Activated CD4-positive, alpha-beta T cell treated with anti-CD3 and anti-CD28 coated beads, Interleukin-2, Interleukin-4, amounts not matched to agents 100 ng/mL and 50 ng/mL, durations not matched to agents 16 hours and 8 hours (primary cell): ENCODE measurements at regions not wholly inside any gene's neighbourhood (a gene's known extent, or its start where the extent isn't known, plus 50 kb on each side); places are given as distances from the start of the nearest gene placed in this dataset.
"Not testable (repeated sequence)": the region's sequence is repeated elsewhere in the genome, so short reads cannot be mapped to it uniquely, and the experiment has no call there.

Source experiments
- DNase-seq: peaks from one replicate; pipeline ENCODE4 v3.0.0-alpha.2; 2020; ENCODE audit warnings: low spot score

DNA sequence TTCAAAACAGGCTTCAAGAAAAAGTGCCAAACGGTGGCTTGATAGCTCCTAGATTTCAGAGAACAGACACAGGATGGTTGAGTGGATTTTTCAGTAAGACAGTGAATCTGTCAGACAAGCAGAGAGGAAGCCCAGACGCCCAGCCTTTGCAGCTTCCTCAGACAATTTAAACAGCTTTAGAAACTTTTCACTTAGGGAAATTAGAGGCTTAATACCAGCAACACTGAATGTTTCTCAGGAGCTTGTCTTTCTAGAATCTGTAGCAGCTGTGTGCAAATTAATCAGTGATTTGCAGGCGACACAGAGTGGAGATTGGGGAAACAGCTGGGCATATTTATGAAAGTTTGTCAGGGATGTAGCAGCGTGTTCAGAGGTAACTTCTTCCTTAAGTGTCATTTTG lies 362.1 kb downstream of the GALC start:
- no peak for DNase-seq

GRCh38 chr14:87629788-87630187 lies 363.2 kb downstream of the GALC start:
- DNase-seq, result no peak

GRCh38 chr14:87628780-87629179 lies 364.2 kb downstream of the GALC start:
- no peak for DNase-seq

- no peak for DNase-seq
These were observed 364.9 kb downstream of the GALC start for GRCh38 chr14:87628129-87628528.

DNA sequence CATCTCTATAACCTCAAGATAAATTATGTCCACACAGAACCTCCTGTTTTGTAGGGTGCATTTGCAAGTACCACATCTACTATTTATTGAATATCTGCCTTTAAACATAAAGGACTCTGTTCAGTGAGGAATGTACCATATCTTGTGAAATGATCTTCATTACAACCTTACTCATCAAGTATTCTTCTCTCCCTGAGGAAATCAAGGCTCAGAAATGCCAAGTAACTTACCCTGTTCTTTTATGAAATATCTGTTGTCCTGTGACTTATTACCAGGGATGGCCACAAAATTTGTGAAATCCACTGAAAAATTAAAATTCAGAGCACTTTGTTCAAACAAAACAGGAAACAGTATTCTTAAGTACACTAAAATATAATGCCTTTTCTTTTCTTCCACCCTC lies 366.7 kb downstream of the GALC start:
- no peak for DNase-seq

DNA sequence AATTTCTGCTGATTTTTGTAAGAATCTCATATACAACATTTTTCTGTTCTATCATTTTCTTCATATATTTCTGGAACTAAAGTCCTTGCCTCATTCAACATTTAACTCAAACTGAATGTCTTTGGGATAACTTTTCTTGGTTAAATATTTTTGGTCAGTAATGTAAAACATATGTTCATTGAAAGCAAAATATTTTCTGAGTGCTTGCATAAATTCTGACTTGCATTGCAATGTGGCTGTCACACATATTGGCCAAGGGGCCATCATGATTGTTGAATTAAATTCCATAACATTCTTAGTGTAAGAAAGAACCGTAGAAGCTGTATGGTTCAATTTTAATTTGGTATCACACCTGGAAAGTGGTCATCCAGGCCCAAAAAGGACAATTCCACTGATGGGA lies 369.4 kb downstream of the GALC start:
- no peak for DNase-seq

- DNase-seq, result no peak
These were observed 375.9 kb downstream of the GALC start for GRCh38 chr14:87617079-87617478.

- DNase-seq, result peak; percentile 63
These were observed 376.9 kb downstream of the GALC start for GRCh38 chr14:87615822-87616679.

DNA sequence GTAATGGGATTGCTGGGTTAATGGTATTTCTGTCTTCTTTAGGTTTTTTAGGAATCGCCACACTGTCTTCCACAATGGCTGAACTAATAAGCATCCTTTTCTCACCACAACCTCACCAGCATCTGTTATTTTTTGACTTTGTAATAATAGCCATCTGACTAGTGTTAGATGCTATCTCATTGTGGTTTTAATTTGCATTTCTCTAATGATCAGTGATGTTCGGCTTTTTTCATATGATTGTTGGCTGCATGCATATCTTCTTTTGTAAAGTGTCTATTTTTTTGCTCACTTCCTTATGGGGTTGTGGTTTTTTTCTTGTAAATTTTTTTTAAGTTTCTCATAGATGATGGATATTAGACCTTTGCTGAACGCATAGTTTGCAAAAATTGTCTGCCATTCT lies 377.9 kb downstream of the GALC start:
- no peak for DNase-seq

DNA sequence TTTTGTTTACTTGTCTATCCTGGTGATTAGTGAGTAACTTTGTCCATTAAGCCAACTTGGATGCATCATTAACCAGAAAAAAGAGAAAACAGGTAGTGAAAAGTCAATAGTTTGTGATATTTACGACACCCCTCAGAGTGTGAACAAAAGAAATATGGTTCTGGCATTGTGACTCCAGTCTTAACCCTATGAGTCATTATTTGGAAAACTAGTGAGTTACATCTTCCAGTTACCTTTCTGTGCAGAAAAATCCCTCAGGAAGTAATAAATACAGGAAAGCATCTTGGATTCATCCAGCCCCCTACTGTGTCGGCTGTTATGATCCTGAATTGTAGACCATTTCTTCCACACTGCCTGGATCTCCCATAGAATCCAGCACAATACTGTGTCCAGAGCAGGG lies 379.1 kb downstream of the GALC start:
- DNase-seq, result no peak

DNA sequence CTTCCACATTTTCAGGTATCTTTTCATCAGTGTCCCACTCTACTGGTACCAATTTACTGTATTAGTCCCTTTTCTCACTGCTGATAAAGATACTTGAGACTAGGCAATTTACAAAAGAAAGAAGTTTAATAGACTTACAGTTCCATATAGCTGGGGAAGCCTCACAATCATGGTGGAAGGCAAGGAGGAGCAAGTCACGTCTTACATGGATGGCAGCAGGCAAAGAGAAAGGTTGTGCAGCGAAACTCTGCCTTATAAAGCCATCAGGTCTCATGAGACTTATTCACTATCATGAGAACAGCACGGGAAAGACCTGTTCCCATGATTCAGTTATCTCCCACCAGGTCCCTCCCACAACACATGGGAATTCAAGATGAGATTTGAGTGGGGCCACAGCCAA lies 385.9 kb downstream of the GALC start:
- DNase-seq, result not testable (repeated sequence)

DNA sequence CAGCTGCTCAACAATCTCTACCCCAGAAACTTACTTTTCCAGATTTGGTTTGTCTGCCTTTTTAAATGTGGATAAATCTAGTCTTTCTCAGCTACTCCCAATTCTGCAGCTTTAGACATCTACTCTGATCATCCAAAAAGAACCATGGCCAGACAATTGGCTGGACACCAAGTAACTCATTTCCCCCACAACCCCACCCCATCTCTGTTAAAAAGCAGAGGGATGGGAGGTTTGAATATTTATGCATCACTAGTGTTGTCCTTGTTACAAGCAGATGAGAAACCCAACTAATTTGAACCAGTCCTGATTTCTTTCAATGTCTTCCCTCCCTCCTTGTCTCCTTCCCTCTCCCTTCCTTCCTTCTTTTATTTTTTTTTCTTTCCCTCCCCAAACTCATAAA lies 391.9 kb downstream of the GALC start:
- no peak for DNase-seq

- no peak for DNase-seq
These were observed 392.7 kb downstream of the GALC start for GRCh38 chr14:87600240-87600639.

GRCh38 chr14:87581298-87581697 lies 411.7 kb downstream of the GALC start:
- no peak for DNase-seq

DNA sequence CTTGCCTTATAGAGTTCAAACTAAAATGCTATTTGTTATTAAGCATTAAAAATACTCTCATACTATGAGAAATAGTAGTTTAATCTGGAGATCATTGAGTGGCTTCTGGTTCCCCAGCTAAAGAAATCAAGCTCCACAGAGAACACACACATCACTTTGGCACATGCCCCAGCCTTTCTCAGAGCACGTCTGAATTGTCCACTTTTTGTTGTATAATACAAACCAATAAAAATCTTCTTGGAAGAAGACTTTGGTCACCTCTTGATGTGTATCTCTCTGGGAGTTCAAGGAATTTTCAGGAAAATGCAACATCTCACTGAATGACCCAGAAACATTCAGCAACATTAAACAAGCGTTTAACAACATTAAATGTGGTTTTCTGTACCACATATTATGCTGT lies 413.9 kb downstream of the GALC start:
- no peak for DNase-seq

- no peak for DNase-seq
These were observed 417.6 kb downstream of the GALC start for GRCh38 chr14:87575378-87575777.

GRCh38 chr14:87573591-87573990 lies 419.4 kb downstream of the GALC start:
- DNase-seq, result no peak

DNA sequence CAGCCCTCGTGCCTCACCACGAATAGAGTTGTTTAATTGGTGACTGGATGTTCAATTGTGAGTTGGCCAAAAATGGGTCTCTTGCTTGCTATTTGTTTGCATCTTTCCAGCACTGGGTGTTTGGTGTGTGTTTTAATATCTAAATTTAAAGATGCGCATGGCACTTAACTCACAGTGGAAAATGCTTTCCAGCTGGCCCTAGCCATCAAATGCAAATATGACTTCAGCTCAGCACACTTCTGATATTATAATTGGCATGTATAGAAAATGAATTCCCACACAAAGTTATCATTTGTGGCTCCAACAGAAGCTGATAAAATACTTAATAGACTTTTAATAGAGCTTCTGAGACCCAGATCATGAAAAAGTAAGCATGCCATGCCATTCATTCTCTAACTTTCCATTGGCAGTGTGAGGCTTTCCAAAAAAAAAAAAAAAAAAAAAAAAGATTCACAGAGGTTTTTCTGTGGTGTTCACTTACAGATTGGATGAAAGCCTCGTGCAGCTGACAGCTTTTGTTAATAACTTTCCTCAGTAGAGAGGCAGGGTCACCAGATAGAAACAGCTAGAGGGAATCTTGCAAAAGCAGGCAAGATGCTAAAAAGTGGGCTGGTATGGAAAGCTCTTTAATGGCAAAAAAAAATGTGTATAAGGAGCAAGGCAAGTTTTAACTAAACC lies 425.2 kb downstream of the GALC start:
- DNase-seq, result no peak

DNA sequence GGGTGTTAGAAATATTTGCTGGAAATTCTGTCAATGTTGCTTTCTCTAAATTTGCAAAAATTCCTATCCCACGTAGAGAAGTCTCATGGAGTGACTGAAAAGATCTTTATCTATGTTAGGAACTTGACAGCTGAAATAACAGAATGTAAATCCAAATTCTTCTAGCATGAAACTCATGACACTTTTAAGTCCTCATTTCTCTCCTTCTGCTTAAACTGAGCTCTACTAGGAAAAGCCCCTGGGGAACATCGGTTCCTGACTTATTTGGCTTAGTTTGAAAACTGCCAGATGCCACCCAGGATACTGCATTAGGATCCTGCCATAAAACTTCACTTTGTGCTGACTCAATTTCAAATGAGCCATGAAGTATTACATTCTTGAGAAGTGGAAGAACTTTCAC lies 426.0 kb downstream of the GALC start:
- DNase-seq, result no peak

GRCh38 chr14:87547536-87547935 lies 445.4 kb downstream of the GALC start:
- no peak for DNase-seq

DNA sequence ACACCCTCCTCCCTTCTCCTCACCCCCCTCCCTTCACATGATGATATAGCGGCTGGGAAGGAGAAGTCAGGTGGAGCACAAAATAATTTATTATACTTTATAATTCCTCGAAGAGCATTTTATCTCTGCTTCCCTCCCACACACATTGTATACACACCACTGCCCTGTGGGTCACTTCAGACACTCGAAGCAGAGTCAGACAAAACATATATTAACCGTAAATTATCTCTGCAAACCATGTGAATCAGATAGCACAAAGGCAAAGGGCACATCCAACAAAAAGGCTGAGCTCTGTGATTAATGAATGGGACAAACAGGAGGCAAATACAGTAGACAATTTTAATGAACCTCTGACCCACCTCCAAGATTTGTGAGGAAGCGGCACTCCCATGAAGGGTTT lies 450.7 kb downstream of the GALC start:
- DNase-seq, result no peak

- no peak for DNase-seq
These were observed 452.6 kb downstream of the GALC start for GRCh38 chr14:87540339-87540738.

GRCh38 chr14:87529081-87529480 lies 463.9 kb downstream of the GALC start:
- no peak for DNase-seq

DNA sequence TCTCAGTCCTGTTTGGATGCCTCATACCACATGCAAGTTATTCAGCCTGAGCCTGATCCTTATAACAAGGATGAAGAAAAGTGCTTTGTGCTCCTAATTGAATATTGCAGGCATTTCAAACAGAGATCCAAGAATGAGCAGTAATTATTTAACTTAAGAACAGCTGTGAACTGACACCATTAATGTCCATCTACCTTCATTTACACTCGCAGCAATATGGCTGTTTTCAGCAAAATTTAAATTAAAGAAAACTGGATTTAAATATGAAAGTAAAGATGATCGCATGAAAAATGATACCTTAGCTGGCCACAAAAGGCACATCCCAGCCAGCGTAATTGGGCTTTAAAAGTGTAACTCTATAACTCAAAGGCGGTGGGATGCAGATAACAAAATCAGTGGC lies 466.3 kb downstream of the GALC start:
- no peak for DNase-seq
